Adrenal gland (tissue), 5 donors: ENCODE measurements at regions not wholly inside any gene's neighbourhood (a gene's known extent, or its start where the extent isn't known, plus 50 kb on each side); places are given as distances from the start of the nearest gene placed in this dataset.

Source experiments
- POLR2A ChIP-seq, 2 donors: fragments of 450-650 bp; IDR thresholded peaks; one replicate each; pipeline ENCODE4 v1.6.1; 2017; ENCODE audit warnings: antibody characterized with exemption in 2 of 2, mild to moderate bottlenecking in 2 of 2, moderate library complexity in 1 of 2
- TF ChIP-seq, protein P1 (sequence below), 6 experiments: fragments of 450-650 bp in 4 of 6; fragments of 200-600 bp in 2 of 6; sonication (generic) in 1 of 6; IDR thresholded peaks; 1 replicate in 5 of 6; 2 replicates in 1 of 6; pipeline versions ENCODE4 v1.5.1 to v1.8.0; 2016 to 2021; ENCODE audit warnings: antibody characterized with exemption in 6 of 6, mild to moderate bottlenecking in 2 of 6, moderate library complexity in 1 of 6
- donor health status: DM: no; HTN: no; CAD: no.

GRCh38 chr20:39563349-39563748 lies 601.2 kb downstream of the DHX35 start:
- TF ChIP-seq POLR2A (IDR thresholded peaks at IDR 0.05) = no peak
- TF ChIP-seq, protein P1, sequence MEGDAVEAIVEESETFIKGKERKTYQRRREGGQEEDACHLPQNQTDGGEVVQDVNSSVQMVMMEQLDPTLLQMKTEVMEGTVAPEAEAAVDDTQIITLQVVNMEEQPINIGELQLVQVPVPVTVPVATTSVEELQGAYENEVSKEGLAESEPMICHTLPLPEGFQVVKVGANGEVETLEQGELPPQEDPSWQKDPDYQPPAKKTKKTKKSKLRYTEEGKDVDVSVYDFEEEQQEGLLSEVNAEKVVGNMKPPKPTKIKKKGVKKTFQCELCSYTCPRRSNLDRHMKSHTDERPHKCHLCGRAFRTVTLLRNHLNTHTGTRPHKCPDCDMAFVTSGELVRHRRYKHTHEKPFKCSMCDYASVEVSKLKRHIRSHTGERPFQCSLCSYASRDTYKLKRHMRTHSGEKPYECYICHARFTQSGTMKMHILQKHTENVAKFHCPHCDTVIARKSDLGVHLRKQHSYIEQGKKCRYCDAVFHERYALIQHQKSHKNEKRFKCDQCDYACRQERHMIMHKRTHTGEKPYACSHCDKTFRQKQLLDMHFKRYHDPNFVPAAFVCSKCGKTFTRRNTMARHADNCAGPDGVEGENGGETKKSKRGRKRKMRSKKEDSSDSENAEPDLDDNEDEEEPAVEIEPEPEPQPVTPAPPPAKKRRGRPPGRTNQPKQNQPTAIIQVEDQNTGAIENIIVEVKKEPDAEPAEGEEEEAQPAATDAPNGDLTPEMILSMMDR (IDR thresholded peaks at IDR 0.05) = no peak
